GM21526 (cell line): ENCODE measurements at regions not wholly inside any gene's neighbourhood (a gene's known extent, or its start where the extent isn't known, plus 50 kb on each side); places are given as distances from the start of the nearest gene placed in this dataset.

Experiments
- ATAC-seq: cut with Tn5 transposase; IDR thresholded peaks from one replicate; pipeline ENCODE4 v1.9.1; 2021; ENCODE audit warnings: moderate library complexity; ENCODE audit not compliant: unreplicated experiment, low FRiP score

GRCh38 chr1:177848577-177848976, 121.3 kb downstream of the SEC16B start:
- ATAC-seq = no peak

GRCh38 chr1:177847843-177848242, 122.0 kb downstream of the SEC16B start:
- no peak for ATAC-seq

- no peak for ATAC-seq
These were observed 130.9 kb downstream of the SEC16B start for GRCh38 chr1:177838907-177839485.

GRCh38 chr1:177833631-177834030, 136.2 kb downstream of the SEC16B start:
- no peak for ATAC-seq

- no peak for ATAC-seq
These were observed 139.2 kb downstream of the SEC16B start for GRCh38 chr1:177830531-177831135.

- no peak for ATAC-seq
These were observed 144.5 kb downstream of the SEC16B start for GRCh38 chr1:177825276-177825901.

GRCh38 chr1:177824508-177824982, 145.3 kb downstream of the SEC16B start:
- no peak for ATAC-seq

- ATAC-seq = no peak
These were observed 149.6 kb downstream of the SEC16B start for GRCh38 chr1:177820213-177820612.

- ATAC-seq = peak; percentile 96
These were observed 151.7 kb downstream of the SEC16B start for GRCh38 chr1:177817937-177818875.

- no peak for ATAC-seq
These were observed 157.2 kb downstream of the SEC16B start for GRCh38 chr1:177812650-177813049.

GRCh38 chr1:177812144-177812543, 157.7 kb downstream of the SEC16B start:
- no peak for ATAC-seq

GRCh38 chr1:177811429-177811828, 158.4 kb downstream of the SEC16B start:
- ATAC-seq = no peak

GRCh38 chr1:177809819-177810218, 160.0 kb downstream of the SEC16B start:
- ATAC-seq = peak; percentile 82

- ATAC-seq = no peak
These were observed 167.6 kb downstream of the SEC16B start for GRCh38 chr1:177802304-177802703.

GRCh38 chr1:177801790-177802189, 168.1 kb downstream of the SEC16B start:
- ATAC-seq = no peak

GRCh38 chr1:177800400-177801088, 169.3 kb downstream of the SEC16B start:
- peak; percentile 58 for ATAC-seq

- no peak for ATAC-seq
These were observed 170.1 kb downstream of the SEC16B start for GRCh38 chr1:177799746-177800145.

GRCh38 chr1:177798614-177799013, 171.2 kb downstream of the SEC16B start:
- ATAC-seq = no peak

- no peak for ATAC-seq
These were observed 173.3 kb downstream of the SEC16B start for GRCh38 chr1:177796561-177796960.

GRCh38 chr1:177794376-177794991, 175.4 kb downstream of the SEC16B start:
- ATAC-seq = no peak
